ENCODE measurements at regions not wholly inside any gene's neighbourhood (a gene's known extent, or its start where the extent isn't known, plus 50 kb on each side); places are given as distances from the start of the nearest gene placed in this dataset.

DNA sequence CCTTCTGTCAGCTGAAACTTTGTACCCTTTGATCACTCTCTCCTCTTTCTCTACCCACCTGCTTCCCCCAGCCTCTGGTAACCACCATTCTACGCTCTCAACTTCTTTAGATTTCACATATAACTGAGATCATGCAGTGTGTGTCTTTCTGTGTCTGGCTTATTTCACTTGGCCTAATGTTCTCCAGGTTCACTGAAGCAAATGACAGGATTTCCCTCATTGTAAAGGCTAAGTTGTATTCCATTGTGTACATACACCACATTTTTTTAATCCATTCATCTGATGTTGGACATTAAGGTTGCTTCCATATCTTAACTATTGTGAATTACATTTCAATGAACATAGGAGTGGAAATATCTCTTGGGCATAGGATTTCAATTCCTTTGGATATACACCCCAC is 207.6 kb downstream of the MIAT start:
- Histone ChIP-seq H2BK5ac (ENCODE audit: low read length) (no peak overlapping the region), H4K8ac (ENCODE audit: low read depth, low read length) (no peak overlapping the region), H4K91ac (ENCODE audit: low read depth, low read length, poor library complexity) (no peak overlapping the region), H2AFZ (ENCODE audit: low read length) (no peak overlapping the region), H3K4me2 (ENCODE audit: insufficient read depth, low read length, poor library complexity, severe bottlenecking) (no peak overlapping the region), H3K18ac (ENCODE audit: low read length) (no peak overlapping the region), H3K4me3 (ENCODE audit: low read length in 2 of 2) (no peak overlapping the region), H3K14ac (ENCODE audit: low read length) (no peak overlapping the region), H3K27me3 (ENCODE audit: control insufficient read depth in 3 of 3, insufficient read depth in 3 of 3, low read depth in 1 of 3, low read length in 3 of 3) (no peaks in the 10 kb centered on the region), H2AK5ac (ENCODE audit: low read depth, low read length) (no peak overlapping the region), H3K9ac (ENCODE audit: low read depth, low read length, poor library complexity) (no peak overlapping the region), H3K79me1 (ENCODE audit: low read depth, low read length) (no peaks in the 10 kb centered on the region), H3K36me3 (replicated peaks in 1 of 2; ENCODE audit: control insufficient read depth in 2 of 2, insufficient read depth in 2 of 2, low read length in 2 of 2) (no peaks in the 10 kb centered on the region), H2BK120ac (ENCODE audit: low read depth, low read length) (no peak overlapping the region), H3K23ac (ENCODE audit: low read depth, low read length, poor library complexity) (no peak overlapping the region), H3K27ac (replicated peaks; ENCODE audit: low read length) (no peak overlapping the region), H2BK12ac (ENCODE audit: low read length) (no peak overlapping the region), H3K4me1 (ENCODE audit: control insufficient read depth in 2 of 2, insufficient read depth in 1 of 2, low read depth in 1 of 2, low read length in 2 of 2) (no peaks in the 10 kb centered on the region), H3K4ac (ENCODE audit: low read length) (no peak overlapping the region), H3K9me3 (replicated peaks in 1 of 2; ENCODE audit: control insufficient read depth in 2 of 2, insufficient read depth in 1 of 2, low read depth in 1 of 2, low read length in 2 of 2) (peaks cover 0 to 6% of the 10 kb centered on the region in 2 donors), H2BK15ac (ENCODE audit: low read length) (no peak overlapping the region)
- DNase-seq (ENCODE audit: low spot score): no peak
- no CpG with 5 or more reads among the region's 1 CpG for WGBS, 2 donors (ENCODE audit: extremely low coverage in 2 of 2, insufficient read length in 2 of 2, insufficient replicate concordance in 1 of 2)

DNA sequence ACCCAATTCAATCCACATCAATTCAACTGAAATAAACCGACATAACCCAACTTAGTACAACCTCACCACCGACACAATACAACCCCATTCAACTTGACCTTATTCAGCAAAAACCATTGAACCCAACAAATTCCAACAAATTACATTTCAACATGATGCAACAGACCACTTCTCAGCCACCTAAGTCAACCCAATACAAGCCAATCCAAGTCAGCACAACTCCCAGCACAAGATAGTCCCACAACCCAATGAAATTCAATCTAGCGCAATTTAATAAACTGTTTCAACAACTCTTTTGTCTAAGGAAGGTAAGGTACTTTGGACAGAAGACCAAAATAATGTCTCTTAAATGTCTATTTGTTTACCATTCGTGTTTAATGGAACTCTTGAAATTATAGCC is 226.0 kb downstream of the MIAT start:
- Histone ChIP-seq H3K27ac (replicated peaks; ENCODE audit: low read length) (no peak overlapping the region), H3K23ac (ENCODE audit: low read depth, low read length, poor library complexity) (no peak overlapping the region), H2BK120ac (ENCODE audit: low read depth, low read length) (no peak overlapping the region), H2BK12ac (ENCODE audit: low read length) (no peak overlapping the region), H3K4ac (ENCODE audit: low read length) (no peak overlapping the region), H3K27me3 (ENCODE audit: control insufficient read depth in 3 of 3, insufficient read depth in 3 of 3, low read depth in 1 of 3, low read length in 3 of 3) (no peaks in the 10 kb centered on the region), H3K9ac (ENCODE audit: low read depth, low read length, poor library complexity) (no peak overlapping the region), H3K4me1 (ENCODE audit: control insufficient read depth in 2 of 2, insufficient read depth in 1 of 2, low read depth in 1 of 2, low read length in 2 of 2) (peaks cover 0 to 10% of the 10 kb centered on the region in 2 donors), H3K4me2 (ENCODE audit: insufficient read depth, low read length, poor library complexity, severe bottlenecking) (no peak overlapping the region), H4K91ac (ENCODE audit: low read depth, low read length, poor library complexity) (no peak overlapping the region), H3K79me1 (ENCODE audit: low read depth, low read length) (no peaks in the 10 kb centered on the region), H2AFZ (ENCODE audit: low read length) (no peak overlapping the region), H3K18ac (ENCODE audit: low read length) (no peak overlapping the region), H2BK15ac (ENCODE audit: low read length) (no peak overlapping the region), H2BK5ac (ENCODE audit: low read length) (no peak overlapping the region), H4K8ac (ENCODE audit: low read depth, low read length) (no peak overlapping the region), H3K36me3 (replicated peaks in 1 of 2; ENCODE audit: control insufficient read depth in 2 of 2, insufficient read depth in 2 of 2, low read length in 2 of 2) (no peaks in the 10 kb centered on the region), H3K4me3 (ENCODE audit: low read length in 2 of 2) (no peak overlapping the region), H3K9me3 (replicated peaks in 1 of 2; ENCODE audit: control insufficient read depth in 2 of 2, insufficient read depth in 1 of 2, low read depth in 1 of 2, low read length in 2 of 2) (no peaks in the 10 kb centered on the region), H2AK5ac (ENCODE audit: low read depth, low read length) (no peak overlapping the region), H3K14ac (ENCODE audit: low read length) (no peak overlapping the region)
- WGBS, 2 donors (ENCODE audit: extremely low coverage in 2 of 2, insufficient read length in 2 of 2, insufficient replicate concordance in 1 of 2): 100% methylated on average over 1 to 2 of the region's 4 CpGs
- DNase-seq (ENCODE audit: low spot score): no peak

DNA sequence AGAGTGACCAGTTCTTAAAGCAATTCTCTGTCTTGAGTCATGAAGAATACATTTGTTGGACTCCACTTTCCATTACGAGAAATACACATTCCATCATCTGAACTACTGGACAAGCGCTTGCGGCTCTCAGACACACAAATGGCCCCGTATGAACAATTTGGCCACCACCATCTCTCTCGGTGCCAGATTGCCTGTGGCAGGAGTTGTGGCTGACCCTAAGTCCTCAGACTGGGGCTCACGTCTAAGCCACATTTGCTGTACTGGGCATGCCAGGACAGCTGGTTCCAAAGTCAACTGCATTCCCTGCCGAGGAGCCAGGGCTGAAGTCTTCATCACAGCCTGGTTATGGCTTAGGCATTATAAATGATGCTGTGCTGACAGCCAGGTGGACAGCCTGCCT is 227.5 kb downstream of the MIAT start:
- H3K4me3 ChIP-seq (ENCODE audit: low read length in 2 of 2): no peak overlapping the region
- H3K36me3 ChIP-seq (replicated peaks in 1 of 2; ENCODE audit: control insufficient read depth in 2 of 2, insufficient read depth in 2 of 2, low read length in 2 of 2): no peaks in the 10 kb centered on the region
- DNase-seq (ENCODE audit: low spot score): no peak
- no peak overlapping the region for H3K4me2 ChIP-seq (ENCODE audit: insufficient read depth, low read length, poor library complexity, severe bottlenecking)
- WGBS, 2 donors (ENCODE audit: extremely low coverage in 2 of 2, insufficient read length in 2 of 2, insufficient replicate concordance in 1 of 2): no CpG with 5 or more reads among the region's 7 CpGs
- H3K9ac ChIP-seq (ENCODE audit: low read depth, low read length, poor library complexity): no peak overlapping the region
- no peak overlapping the region for H4K8ac ChIP-seq (ENCODE audit: low read depth, low read length)
- H3K79me1 ChIP-seq (ENCODE audit: low read depth, low read length): no peaks in the 10 kb centered on the region
- no peak overlapping the region for H2AFZ ChIP-seq (ENCODE audit: low read length)
- H3K14ac ChIP-seq (ENCODE audit: low read length): no peak overlapping the region
- no peak overlapping the region for H3K27ac ChIP-seq (replicated peaks; ENCODE audit: low read length)
- no peak overlapping the region for H2BK5ac ChIP-seq (ENCODE audit: low read length)
- H3K18ac ChIP-seq (ENCODE audit: low read length): no peak overlapping the region
- H3K4ac ChIP-seq (ENCODE audit: low read length): no peak overlapping the region
- H2BK15ac ChIP-seq (ENCODE audit: low read length): no peak overlapping the region
- no peak overlapping the region for H3K23ac ChIP-seq (ENCODE audit: low read depth, low read length, poor library complexity)
- H2BK12ac ChIP-seq (ENCODE audit: low read length): no peak overlapping the region
- no peaks in the 10 kb centered on the region for H3K27me3 ChIP-seq (ENCODE audit: control insufficient read depth in 3 of 3, insufficient read depth in 3 of 3, low read depth in 1 of 3, low read length in 3 of 3)
- no peak overlapping the region for H2BK120ac ChIP-seq (ENCODE audit: low read depth, low read length)
- H2AK5ac ChIP-seq (ENCODE audit: low read depth, low read length): no peak overlapping the region
- peaks cover 0 to 10% of the 10 kb centered on the region in 2 donors for H3K4me1 ChIP-seq (ENCODE audit: control insufficient read depth in 2 of 2, insufficient read depth in 1 of 2, low read depth in 1 of 2, low read length in 2 of 2)
- no peaks in the 10 kb centered on the region for H3K9me3 ChIP-seq (replicated peaks in 1 of 2; ENCODE audit: control insufficient read depth in 2 of 2, insufficient read depth in 1 of 2, low read depth in 1 of 2, low read length in 2 of 2)
- H4K91ac ChIP-seq (ENCODE audit: low read depth, low read length, poor library complexity): no peak overlapping the region

DNA sequence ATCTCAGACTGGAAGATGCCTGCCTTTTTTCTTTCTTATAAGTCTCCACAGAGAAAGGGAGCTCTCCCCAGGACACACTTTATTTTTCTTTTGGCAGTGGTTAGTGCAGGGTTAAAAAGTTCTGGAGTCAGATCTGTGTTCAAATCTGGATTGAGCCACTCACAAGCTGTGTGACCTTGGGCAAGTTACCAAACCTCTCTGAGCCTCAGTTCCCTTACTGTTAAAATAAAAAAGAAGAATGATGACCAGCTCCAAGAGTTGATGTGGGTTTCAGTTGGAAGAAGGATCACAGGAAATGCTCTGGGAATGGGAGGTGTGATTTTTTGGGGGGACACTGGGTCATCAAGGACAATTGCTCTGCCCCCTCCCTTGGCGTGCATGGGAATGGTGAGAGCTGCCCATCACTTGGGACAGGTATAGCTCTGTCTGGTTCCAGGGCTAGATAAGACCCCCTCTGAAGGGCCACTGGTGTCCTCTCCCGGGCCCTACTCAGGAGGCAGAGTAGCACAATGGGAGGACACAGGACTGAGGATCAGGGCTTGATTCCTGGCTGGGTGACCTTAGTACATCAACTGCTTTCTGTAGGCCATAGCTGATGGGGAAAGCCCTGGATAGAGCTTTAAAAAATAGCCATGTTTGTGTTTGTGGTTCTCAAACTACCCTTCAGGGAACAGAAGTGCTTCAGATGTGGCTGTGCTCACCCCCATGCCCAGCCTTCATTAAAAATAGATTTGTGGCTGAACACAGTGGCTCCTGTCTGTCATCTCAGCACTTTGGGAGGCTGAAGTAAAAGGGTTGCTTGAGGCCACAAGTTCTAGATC is 228.3 kb downstream of the MIAT start:
- no peak overlapping the region for H2BK12ac ChIP-seq (ENCODE audit: low read length)
- no peaks in the 10 kb centered on the region for H3K9me3 ChIP-seq (replicated peaks in 1 of 2; ENCODE audit: control insufficient read depth in 2 of 2, insufficient read depth in 1 of 2, low read depth in 1 of 2, low read length in 2 of 2)
- H3K4ac ChIP-seq (ENCODE audit: low read length): no peak overlapping the region
- H3K36me3 ChIP-seq (replicated peaks in 1 of 2; ENCODE audit: control insufficient read depth in 2 of 2, insufficient read depth in 2 of 2, low read length in 2 of 2): no peaks in the 10 kb centered on the region
- no peak overlapping the region for H3K23ac ChIP-seq (ENCODE audit: low read depth, low read length, poor library complexity)
- no peak overlapping the region for H2AFZ ChIP-seq (ENCODE audit: low read length)
- H3K4me3 ChIP-seq (ENCODE audit: low read length in 2 of 2): no peak overlapping the region
- H4K91ac ChIP-seq (ENCODE audit: low read depth, low read length, poor library complexity): no peak overlapping the region
- no peak overlapping the region for H3K18ac ChIP-seq (ENCODE audit: low read length)
- no peak overlapping the region for H2BK5ac ChIP-seq (ENCODE audit: low read length)
- no peak overlapping the region for H3K27ac ChIP-seq (replicated peaks; ENCODE audit: low read length)
- no peak overlapping the region for H3K14ac ChIP-seq (ENCODE audit: low read length)
- no peaks in the 10 kb centered on the region for H3K27me3 ChIP-seq (ENCODE audit: control insufficient read depth in 3 of 3, insufficient read depth in 3 of 3, low read depth in 1 of 3, low read length in 3 of 3)
- no peaks in the 10 kb centered on the region for H3K79me1 ChIP-seq (ENCODE audit: low read depth, low read length)
- no peak overlapping the region for H3K4me2 ChIP-seq (ENCODE audit: insufficient read depth, low read length, poor library complexity, severe bottlenecking)
- H3K9ac ChIP-seq (ENCODE audit: low read depth, low read length, poor library complexity): no peak overlapping the region
- WGBS, 2 donors (ENCODE audit: extremely low coverage in 2 of 2, insufficient read length in 2 of 2, insufficient replicate concordance in 1 of 2): no CpG with 5 or more reads among the region's 2 CpGs
- H4K8ac ChIP-seq (ENCODE audit: low read depth, low read length): no peak overlapping the region
- DNase-seq (ENCODE audit: low spot score): no peak
- no peak overlapping the region for H2BK15ac ChIP-seq (ENCODE audit: low read length)
- H3K4me1 ChIP-seq (ENCODE audit: control insufficient read depth in 2 of 2, insufficient read depth in 1 of 2, low read depth in 1 of 2, low read length in 2 of 2): peaks cover 0 to 10% of the 10 kb centered on the region in 2 donors
- no peak overlapping the region for H2AK5ac ChIP-seq (ENCODE audit: low read depth, low read length)
- H2BK120ac ChIP-seq (ENCODE audit: low read depth, low read length): no peak overlapping the region

Measured in neuronal stem cell (in vitro differentiated cells).